ENCODE measurements at regions not wholly inside any gene's neighbourhood (a gene's known extent, or its start where the extent isn't known, plus 50 kb on each side); places are given as distances from the start of the nearest gene placed in this dataset.

DNA sequence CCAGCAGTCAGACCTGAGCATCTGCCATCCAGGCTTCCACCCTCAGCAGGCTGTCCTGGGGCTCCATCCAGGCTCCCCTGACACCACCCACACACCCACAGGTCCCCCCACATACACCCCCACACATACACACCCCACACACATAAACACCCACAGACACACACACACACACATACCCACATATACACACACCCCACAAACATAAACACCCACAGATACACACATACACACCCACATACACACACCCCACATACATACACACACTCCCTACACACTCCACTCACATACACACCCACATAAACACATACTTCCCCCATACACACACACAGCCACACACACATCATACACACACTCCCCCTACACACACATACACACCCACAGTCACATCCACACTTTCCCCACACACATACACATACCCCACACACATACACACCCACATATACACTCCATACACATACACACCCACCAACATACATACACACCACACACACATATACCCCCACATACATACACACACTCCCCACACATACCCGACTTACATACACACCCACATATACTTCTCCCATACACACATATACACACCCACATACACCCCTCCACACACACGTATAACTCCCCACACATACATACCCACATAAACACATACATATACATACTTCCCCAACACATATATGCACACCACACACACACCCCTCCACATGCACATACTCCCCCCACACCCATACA, 183.3 kb upstream of the ETAA1 start:
- Mint-ChIP-seq H3K9me3 (peaks cover 2% of the 10 kb centered on the region in 2 donors), H3K36me3 (no peaks in the 10 kb centered on the region), H3K27ac (no peak overlapping the region), H3K27me3 (ENCODE audit: low read depth in 2 of 2) (peaks cover 0 to 3% of the 10 kb centered on the region in 2 donors), H3K4me3 (no peak overlapping the region), H3K4me1 (no peaks in the 10 kb centered on the region)
- Histone ChIP-seq H3K4me3 (ENCODE audit: low read length) (no peak overlapping the region), H3K36me3 (ENCODE audit: control insufficient read depth, insufficient read depth, low read length) (no peaks in the 10 kb centered on the region), H3K27ac (ENCODE audit: low read length) (no peak overlapping the region), H3K4me1 (ENCODE audit: control insufficient read depth, insufficient read depth, low read length) (no peaks in the 10 kb centered on the region), H3K27me3 (ENCODE audit: control insufficient read depth, insufficient read depth, low read length) (no peaks in the 10 kb centered on the region), H3K9me3 (ENCODE audit: control insufficient read depth, insufficient read depth, low read length) (no peaks in the 10 kb centered on the region)
- TF ChIP-seq CTCF (IDR thresholded peaks at IDR 0.05), result no peak
- intact Hi-C loops (cut with micrococcal nuclease), result no loop called here
- 98% methylated on average over 2 of the region's 2 CpGs for WGBS (ENCODE audit: insufficient coverage)
- ATAC-seq, result peak in 1 of 3 donors; percentile 48
- no peak for DNase-seq

DNA sequence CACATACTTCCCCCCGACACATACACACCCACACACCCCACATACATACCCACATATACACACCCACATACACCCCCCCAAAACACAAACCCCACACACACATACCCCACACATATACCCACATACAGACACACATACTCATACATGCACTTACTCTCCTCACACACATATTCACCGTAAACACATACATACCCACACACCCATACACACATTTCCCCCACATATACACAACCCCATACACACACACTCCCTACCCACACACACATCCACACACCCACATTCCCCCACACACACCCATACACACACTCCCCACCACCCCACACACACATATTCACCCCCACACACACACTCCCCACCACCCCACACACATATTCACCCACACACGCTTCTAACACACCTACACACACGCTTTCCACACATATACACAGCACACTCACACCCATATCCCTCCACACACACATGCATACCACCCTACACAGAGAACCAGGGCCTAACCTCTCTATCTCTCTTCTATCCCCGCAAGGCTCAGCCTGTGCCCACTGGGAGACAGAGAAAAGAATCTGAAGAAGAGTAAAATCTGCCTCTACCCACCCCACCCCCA, 182.4 kb upstream of the ETAA1 start:
- H3K4me3 Mint-ChIP-seq, result no peak overlapping the region
- intact Hi-C loops (cut with micrococcal nuclease), result no loop called here
- Histone ChIP-seq H3K9me3 (ENCODE audit: control insufficient read depth, insufficient read depth, low read length) (no peaks in the 10 kb centered on the region), H3K27ac (ENCODE audit: low read length) (no peak overlapping the region), H3K4me1 (ENCODE audit: control insufficient read depth, insufficient read depth, low read length) (no peaks in the 10 kb centered on the region), H3K4me3 (ENCODE audit: low read length) (no peak overlapping the region), H3K36me3 (ENCODE audit: control insufficient read depth, insufficient read depth, low read length) (no peaks in the 10 kb centered on the region), H3K27me3 (ENCODE audit: control insufficient read depth, insufficient read depth, low read length) (no peaks in the 10 kb centered on the region)
- DNase-seq, result no peak
- 90% methylated on average over 5 of the region's 5 CpGs for WGBS (ENCODE audit: insufficient coverage)
- no peak for TF ChIP-seq CTCF (IDR thresholded peaks at IDR 0.05)
- peaks cover 2% of the 10 kb centered on the region in 2 donors for H3K9me3 Mint-ChIP-seq
- peak in 1 of 3 donors; percentile 46 for ATAC-seq
- peaks cover 0 to 3% of the 10 kb centered on the region in 2 donors for H3K27me3 Mint-ChIP-seq (ENCODE audit: low read depth in 2 of 2)
- H3K4me1 Mint-ChIP-seq, result no peaks in the 10 kb centered on the region
- H3K27ac Mint-ChIP-seq, result no peak overlapping the region
- H3K36me3 Mint-ChIP-seq, result no peaks in the 10 kb centered on the region

- H3K4me3 Mint-ChIP-seq, result no peak overlapping the region
- H3K27me3 Mint-ChIP-seq (ENCODE audit: low read depth in 2 of 2), result peaks cover 0 to 3% of the 10 kb centered on the region in 2 donors
- H3K9me3 ChIP-seq (ENCODE audit: control insufficient read depth, insufficient read depth, low read length), result no peaks in the 10 kb centered on the region
- no peaks in the 10 kb centered on the region for H3K36me3 Mint-ChIP-seq
- no peaks in the 10 kb centered on the region for H3K27me3 ChIP-seq (ENCODE audit: control insufficient read depth, insufficient read depth, low read length)
- no peak for TF ChIP-seq CTCF (IDR thresholded peaks at IDR 0.05)
- no peak for DNase-seq
- H3K4me3 ChIP-seq (ENCODE audit: low read length), result no peak overlapping the region
- ATAC-seq, result no peak
- no peaks in the 10 kb centered on the region for H3K4me1 Mint-ChIP-seq
- H3K27ac Mint-ChIP-seq, result no peak overlapping the region
- no peak overlapping the region for H3K27ac ChIP-seq (ENCODE audit: low read length)
- WGBS (ENCODE audit: insufficient coverage), result 57% methylated on average over 15 of the region's 16 CpGs
- intact Hi-C loops (cut with micrococcal nuclease), result no loop called here
- H3K4me1 ChIP-seq (ENCODE audit: control insufficient read depth, insufficient read depth, low read length), result no peaks in the 10 kb centered on the region
- H3K36me3 ChIP-seq (ENCODE audit: control insufficient read depth, insufficient read depth, low read length), result no peaks in the 10 kb centered on the region
- peaks cover 2% of the 10 kb centered on the region in 2 donors for H3K9me3 Mint-ChIP-seq
Measured at GRCh38 chr2:67215214-67216055, 181.7 kb upstream of the ETAA1 start.

Measured in natural killer cell (primary cell).